ENCODE measurements at regions not wholly inside any gene's neighbourhood (a gene's known extent, or its start where the extent isn't known, plus 50 kb on each side); places are given as distances from the start of the nearest gene placed in this dataset.
"Not testable (repeated sequence)": the region's sequence is repeated elsewhere in the genome, so short reads cannot be mapped to it uniquely, and the experiment has no call there.

- no peak for DNase-seq
Measured at GRCh38 chr20:12512755-12513154, 496.0 kb upstream of the SPTLC3 start.

DNA sequence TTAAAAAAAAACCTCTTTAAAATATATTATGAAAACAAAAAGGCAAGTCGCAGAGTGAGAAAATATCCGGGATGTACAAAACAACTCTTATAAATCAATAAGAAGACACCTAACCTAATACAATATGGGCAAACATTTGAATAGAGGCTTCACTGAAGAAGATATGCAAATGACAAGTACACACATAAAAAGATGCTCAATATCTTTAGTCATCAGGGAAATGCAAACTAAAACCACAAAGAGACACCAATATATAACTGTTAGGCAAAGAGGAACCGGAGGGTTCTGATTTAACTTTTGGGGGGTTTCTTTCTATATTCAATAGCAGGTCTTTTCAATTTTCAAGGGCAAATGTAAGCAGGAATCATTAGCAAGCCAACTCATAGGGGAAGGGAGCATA is 480.7 kb upstream of the SPTLC3 start:
- no peak for DNase-seq

- DNase-seq, result no peak
Measured at GRCh38 chr20:12528591-12529041, 480.2 kb upstream of the SPTLC3 start.

GRCh38 chr20:12531626-12532025 is 477.1 kb upstream of the SPTLC3 start:
- no peak for DNase-seq

DNA sequence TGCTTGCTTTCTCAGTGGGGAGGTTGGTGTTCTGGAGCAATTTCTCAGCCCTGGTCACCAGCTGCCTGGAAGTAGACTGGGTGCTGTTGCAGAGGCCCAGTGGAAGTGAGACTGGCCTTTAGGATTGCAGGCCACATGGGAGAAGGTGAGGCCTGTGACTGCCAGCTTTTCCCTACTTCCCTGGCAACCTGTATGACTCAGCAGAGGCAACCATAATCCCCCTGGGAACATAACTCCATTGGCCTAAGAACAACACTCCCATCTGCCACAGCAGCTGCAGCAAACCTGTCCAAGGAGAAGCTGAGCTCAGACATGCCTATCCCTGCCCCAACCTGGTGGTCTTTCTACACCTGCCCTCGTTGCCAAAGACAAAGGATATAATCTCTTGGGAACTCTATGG is 473.5 kb upstream of the SPTLC3 start:
- DNase-seq, result no peak

DNA sequence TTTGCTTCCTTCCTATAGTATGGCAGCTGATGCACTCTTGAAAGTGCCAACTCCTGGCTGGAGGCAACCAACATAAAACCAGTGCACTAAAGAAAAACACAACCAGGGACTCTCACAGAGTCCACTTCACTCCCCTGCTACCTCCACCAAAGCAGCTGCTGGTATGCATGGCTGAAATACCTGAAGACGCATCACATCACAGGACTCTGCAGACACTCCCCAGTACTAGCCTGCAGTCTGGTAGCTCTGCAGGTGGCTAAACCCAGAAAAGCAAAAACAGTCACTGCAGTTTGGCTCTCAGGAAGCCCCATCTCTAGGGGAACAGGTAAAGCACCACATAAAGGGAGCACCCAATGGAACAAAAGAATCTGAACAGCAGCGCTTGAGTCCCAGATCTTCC is 473.0 kb upstream of the SPTLC3 start:
- no peak for DNase-seq

DNA sequence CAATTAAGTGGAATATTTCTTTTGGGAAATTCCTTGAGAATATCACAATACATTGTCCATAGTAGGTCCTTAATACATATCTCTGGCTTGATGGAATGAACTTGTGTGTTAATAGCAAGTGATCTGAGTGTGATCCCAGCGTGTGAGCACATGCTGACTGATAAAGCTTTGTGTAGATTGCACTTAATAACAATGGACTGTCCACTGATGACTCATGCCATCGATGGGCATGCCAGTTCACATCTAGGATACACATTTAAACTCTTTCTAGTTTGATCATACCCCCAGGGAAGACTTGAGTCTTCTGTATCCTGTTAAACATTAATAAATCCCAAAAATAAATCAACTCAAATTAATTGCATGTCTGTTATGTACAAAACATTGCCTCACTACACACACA is 454.3 kb upstream of the SPTLC3 start:
- no peak for DNase-seq

- no peak for DNase-seq
Measured at GRCh38 chr20:12555369-12555768, 453.4 kb upstream of the SPTLC3 start.

- not testable (repeated sequence) for DNase-seq
Measured at GRCh38 chr20:12555849-12556248, 452.9 kb upstream of the SPTLC3 start.

GRCh38 chr20:12557224-12557623 is 451.5 kb upstream of the SPTLC3 start:
- no peak for DNase-seq

- no peak for DNase-seq
Measured at GRCh38 chr20:12564979-12565378, 443.8 kb upstream of the SPTLC3 start.

- no peak for DNase-seq
Measured at GRCh38 chr20:12566596-12566995, 442.2 kb upstream of the SPTLC3 start.

- no peak for DNase-seq
Measured at GRCh38 chr20:12570371-12570770, 438.4 kb upstream of the SPTLC3 start.

DNA sequence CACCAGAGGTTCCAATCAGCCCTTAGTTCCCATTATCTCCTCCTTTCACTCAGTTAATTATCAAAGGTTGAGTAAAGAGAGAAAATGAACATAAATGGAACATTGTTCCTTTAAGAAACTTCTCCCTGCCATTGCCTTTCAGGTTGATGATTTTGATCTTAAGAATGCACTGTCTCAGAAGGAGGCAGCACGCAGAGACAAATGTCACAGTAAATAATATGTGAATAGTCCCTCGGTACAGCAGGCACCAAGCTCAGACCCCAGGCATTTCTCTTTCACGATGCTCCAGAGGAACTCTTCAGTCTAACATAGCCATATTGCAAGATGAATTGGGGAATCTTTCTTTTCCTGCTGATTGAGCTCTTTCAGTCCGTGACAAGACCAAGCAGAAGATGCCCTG is 435.3 kb upstream of the SPTLC3 start:
- DNase-seq, result no peak

GRCh38 chr20:12575352-12576095 is 433.2 kb upstream of the SPTLC3 start:
- peak; percentile 84 for DNase-seq

DNA sequence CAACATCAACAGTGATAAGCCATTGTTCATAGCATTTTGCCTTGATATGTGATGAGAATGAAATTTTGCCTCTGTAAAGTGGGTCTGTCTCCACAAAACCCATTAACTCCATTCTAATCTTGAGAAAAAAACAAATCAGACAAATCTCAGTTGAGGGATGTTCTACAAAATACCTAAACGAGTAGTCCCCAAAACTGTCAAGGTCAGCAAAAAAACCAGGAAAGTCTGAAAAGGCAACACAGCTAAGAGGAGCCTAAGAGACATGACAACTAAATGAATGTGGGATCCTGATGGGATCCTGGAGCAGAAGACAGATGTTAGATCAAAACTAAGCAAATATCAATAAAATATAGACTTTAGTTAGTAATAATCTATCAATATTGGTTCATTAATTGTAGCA is 431.6 kb upstream of the SPTLC3 start:
- DNase-seq, result no peak

- peak; percentile 51 for DNase-seq
Measured at GRCh38 chr20:12581644-12582289, 427.0 kb upstream of the SPTLC3 start.

DNA sequence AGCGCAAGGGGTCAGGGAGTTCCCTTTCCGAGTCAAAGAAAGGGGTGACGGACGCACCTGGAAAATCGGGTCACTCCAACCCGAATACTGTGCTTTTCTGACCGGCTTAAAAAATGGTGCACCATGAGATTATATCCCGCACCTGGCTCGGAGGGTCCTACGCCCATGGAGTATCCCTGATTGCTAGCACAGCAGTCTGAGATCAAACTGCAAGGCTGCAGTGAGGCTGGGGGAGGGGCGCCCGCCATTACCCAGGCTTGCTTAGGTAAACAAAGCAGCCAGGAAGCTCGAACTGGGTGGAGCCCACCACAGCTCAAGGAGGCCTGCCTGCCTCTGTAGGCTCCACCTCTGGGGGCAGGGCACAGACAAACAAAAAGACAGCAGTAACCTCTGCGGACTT is 426.1 kb upstream of the SPTLC3 start:
- DNase-seq, result not testable (repeated sequence)

- no peak for DNase-seq
Measured at GRCh38 chr20:12591949-12592470, 416.8 kb upstream of the SPTLC3 start.

- no peak for DNase-seq
Measured at GRCh38 chr20:12592756-12593155, 416.0 kb upstream of the SPTLC3 start.

GRCh38 chr20:12593342-12593873 is 415.4 kb upstream of the SPTLC3 start:
- no peak for DNase-seq

- no peak for DNase-seq
Measured at GRCh38 chr20:12594410-12595088, 414.2 kb upstream of the SPTLC3 start.

DNA sequence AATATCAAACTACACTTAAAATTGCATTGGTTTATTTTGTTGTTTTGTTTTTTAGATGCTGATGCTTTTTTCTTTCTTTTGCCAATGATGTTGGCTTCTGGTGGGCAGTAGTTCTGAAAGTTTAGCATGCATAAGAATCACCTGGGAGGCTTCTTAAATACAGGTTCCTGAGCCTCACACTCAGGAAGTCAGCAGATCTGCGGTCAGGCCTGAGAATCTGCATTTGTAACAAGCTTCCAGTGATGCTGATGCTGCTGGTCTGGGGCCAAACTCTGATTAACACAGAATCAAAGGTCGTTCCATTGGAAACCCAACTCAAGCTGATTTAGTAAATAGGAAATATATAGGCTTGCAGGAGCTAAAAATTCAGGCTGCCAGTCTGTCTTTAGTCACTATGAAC is 412.9 kb upstream of the SPTLC3 start:
- no peak for DNase-seq

DNA sequence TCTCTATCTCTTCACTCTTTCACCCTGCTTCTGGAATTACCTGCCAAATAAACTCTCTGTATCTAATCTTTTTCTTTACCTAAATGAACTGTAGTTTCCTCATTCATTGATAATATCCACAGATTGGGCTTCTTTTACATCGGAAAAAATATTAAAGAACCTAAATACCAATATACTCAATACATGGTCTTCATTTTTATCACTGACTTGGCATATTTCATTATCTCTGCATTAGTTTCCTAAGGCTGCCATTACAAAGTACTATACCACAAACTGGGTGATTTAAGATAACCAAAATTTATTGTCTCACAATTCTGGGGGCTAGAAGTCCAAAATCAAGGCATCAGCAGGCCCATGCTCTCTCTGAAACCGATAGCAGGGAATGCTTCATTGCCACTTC is 411.9 kb upstream of the SPTLC3 start:
- no peak for DNase-seq
